Endodermal cell (in vitro differentiated cells): ENCODE measurements at regions not wholly inside any gene's neighbourhood (a gene's known extent, or its start where the extent isn't known, plus 50 kb on each side); places are given as distances from the start of the nearest gene placed in this dataset.

Experiments
- DNase-seq: peaks from one replicate; pipeline ENCODE4 v3.0.0-alpha.2; 2017
- H3K27ac ChIP-seq: 2 replicates; pipeline ENCODE4 v1.5.1; 2013; ENCODE audit warnings: mild to moderate bottlenecking, low read depth, low read length, moderate library complexity
- H3K27me3 ChIP-seq: 2 replicates; pipeline ENCODE4 v1.6.1; 2013; ENCODE audit warnings: mild to moderate bottlenecking, low read length, moderate library complexity; ENCODE audit not compliant: insufficient read depth, control insufficient read depth, poor library complexity, severe bottlenecking
- H3K36me3 ChIP-seq: 2 replicates; pipeline ENCODE4 v1.7.0; 2013; ENCODE audit warnings: mild to moderate bottlenecking, low read length, moderate library complexity; ENCODE audit not compliant: control insufficient read depth, insufficient read depth
- H3K4me1 ChIP-seq: one replicate; pipeline ENCODE4 v1.7.0; 2013; ENCODE audit warnings: low read length; ENCODE audit not compliant: control insufficient read depth, insufficient read depth
- H3K4me3 ChIP-seq: 2 replicates; pipeline ENCODE4 v1.5.1; 2013; ENCODE audit warnings: mild to moderate bottlenecking, low read length, moderate library complexity
- H3K9ac ChIP-seq: 2 replicates; pipeline ENCODE4 v1.6.1; 2013; ENCODE audit warnings: mild to moderate bottlenecking, low read length, moderate library complexity; ENCODE audit not compliant: poor library complexity, severe bottlenecking; ENCODE audit errors: extremely low read depth
- H3K9me3 ChIP-seq: 2 replicates; pipeline ENCODE4 v1.6.1; 2013; ENCODE audit warnings: mild to moderate bottlenecking, low read length, moderate library complexity; ENCODE audit not compliant: control insufficient read depth
- H3K27ac Mint-ChIP-seq: 2 replicates; pipeline ENCODE4 v1.8.0; 2020; ENCODE audit warnings: mixed read lengths
- H3K27me3 Mint-ChIP-seq: 2 replicates; pipeline ENCODE4 v1.8.0; 2021; ENCODE audit warnings: mild to moderate bottlenecking, mixed read lengths; ENCODE audit not compliant: insufficient read depth
- H3K36me3 Mint-ChIP-seq: 2 replicates; pipeline ENCODE4 v1.8.0; 2020; ENCODE audit warnings: low read depth, mixed read lengths
- H3K4me1 Mint-ChIP-seq: 2 replicates; pipeline ENCODE4 v1.8.0; 2020; ENCODE audit warnings: mixed read lengths
- H3K4me3 Mint-ChIP-seq: 2 replicates; pipeline ENCODE4 v1.8.0; 2020; ENCODE audit warnings: mild to moderate bottlenecking, moderate library complexity, mixed read lengths
- H3K9me3 Mint-ChIP-seq: 2 replicates; pipeline ENCODE4 v1.8.0; 2020; ENCODE audit warnings: mild to moderate bottlenecking, mixed read lengths
- CTCF ChIP-seq: fragments of 200-600 bp; sonication (generic); conservative IDR thresholded peaks from 2 replicates; pipeline ENCODE4 v1.5.0; 2021; ENCODE audit warnings: antibody characterized with exemption, mild to moderate bottlenecking
- WGBS, 2 experiments: methylation state at CpG; one replicate each; pipeline versions ENCODE4 v1.1.5 to v1.1.7; 2013; ENCODE audit warnings: missing lambda C conversion rate in 2 of 2, mixed read lengths in 1 of 2; ENCODE audit not compliant: insufficient coverage in 1 of 2, insufficient read length in 1 of 2; 5-methylcytosine and 5-hydroxymethylcytosine counted together

DNA sequence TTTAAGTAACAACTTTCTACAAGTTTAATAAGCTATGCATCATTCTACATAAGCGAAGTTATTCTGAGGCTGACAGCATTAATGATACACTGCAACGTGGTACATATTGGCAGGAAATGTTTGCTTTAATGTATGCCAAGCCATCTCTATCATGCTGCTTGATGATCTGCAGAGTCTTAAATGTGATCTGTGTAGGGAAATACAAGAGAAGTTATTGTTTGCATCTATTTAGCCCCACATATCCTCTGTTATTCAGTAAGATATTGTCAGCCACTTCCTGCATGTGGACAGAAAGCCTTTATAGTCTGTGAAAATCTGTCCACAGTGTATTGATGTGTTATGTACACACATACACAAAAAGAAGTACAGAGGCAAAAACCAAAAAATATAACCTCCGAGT is 193.1 kb upstream of the FREM1 start:
- peaks cover 8% of the 10 kb centered on the region for H3K9me3 ChIP-seq
- WGBS, 2 experiments, result 89 to 91% methylated on average over 2 to 3 of the region's 3 CpGs
- Mint-ChIP-seq H3K27me3 (no peaks in the 10 kb centered on the region), H3K27ac (no peak overlapping the region), H3K4me3 (no peak overlapping the region), H3K36me3 (no peaks in the 10 kb centered on the region), H3K4me1 (peaks cover 9% of the 10 kb centered on the region), H3K9me3 (peaks cover 9% of the 10 kb centered on the region)
- no peaks in the 10 kb centered on the region for H3K27me3 ChIP-seq
- no peak overlapping the region for H3K4me3 ChIP-seq
- no peak for DNase-seq
- H3K36me3 ChIP-seq, result no peaks in the 10 kb centered on the region
- no peak overlapping the region for H3K27ac ChIP-seq
- no peak for TF ChIP-seq CTCF
- H3K9ac ChIP-seq, result no peak overlapping the region
- H3K4me1 ChIP-seq, result no peaks in the 10 kb centered on the region

GRCh38 chr9:15101095-15101494 is 190.9 kb upstream of the FREM1 start:
- no peak overlapping the region for H3K4me3 ChIP-seq
- Mint-ChIP-seq H3K9me3 (no peaks in the 10 kb centered on the region), H3K4me3 (no peak overlapping the region), H3K4me1 (peaks cover 9% of the 10 kb centered on the region), H3K27ac (no peak overlapping the region), H3K27me3 (no peaks in the 10 kb centered on the region), H3K36me3 (no peaks in the 10 kb centered on the region)
- no peaks in the 10 kb centered on the region for H3K9me3 ChIP-seq
- H3K4me1 ChIP-seq, result no peaks in the 10 kb centered on the region
- no peak overlapping the region for H3K27ac ChIP-seq
- WGBS, 2 experiments, result 97 to 100% methylated on average over 7 of the region's 7 CpGs
- no peaks in the 10 kb centered on the region for H3K36me3 ChIP-seq
- no peak for TF ChIP-seq CTCF
- DNase-seq, result no peak
- H3K9ac ChIP-seq, result no peak overlapping the region
- no peaks in the 10 kb centered on the region for H3K27me3 ChIP-seq

DNA sequence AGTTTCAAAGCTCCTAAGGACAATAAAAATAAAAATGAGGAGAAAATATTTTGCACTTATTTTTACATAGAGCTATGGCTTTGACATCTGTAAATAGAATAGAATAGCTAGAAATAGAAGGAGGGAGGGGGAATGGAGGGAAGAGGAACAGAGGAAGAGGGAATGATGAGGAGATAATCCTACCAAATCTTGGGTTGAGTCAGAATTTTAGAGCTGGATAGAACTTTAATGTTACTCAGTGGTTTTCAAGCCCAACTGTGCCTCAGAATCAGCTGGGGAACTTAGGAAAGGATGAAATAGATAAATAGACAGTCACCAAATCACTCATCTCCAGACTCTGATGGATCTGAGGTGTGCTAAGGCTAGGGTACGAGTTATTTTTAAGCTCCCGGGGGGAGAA is 190.3 kb upstream of the FREM1 start:
- Mint-ChIP-seq H3K4me1 (peaks cover 9% of the 10 kb centered on the region), H3K27me3 (no peaks in the 10 kb centered on the region), H3K27ac (no peak overlapping the region), H3K36me3 (no peaks in the 10 kb centered on the region), H3K4me3 (no peak overlapping the region), H3K9me3 (no peaks in the 10 kb centered on the region)
- no peaks in the 10 kb centered on the region for H3K4me1 ChIP-seq
- H3K9me3 ChIP-seq, result no peaks in the 10 kb centered on the region
- H3K27ac ChIP-seq, result no peak overlapping the region
- H3K27me3 ChIP-seq, result no peaks in the 10 kb centered on the region
- H3K9ac ChIP-seq, result no peak overlapping the region
- TF ChIP-seq CTCF, result no peak
- 46 to 50% methylated on average over 2 of the region's 2 CpGs for WGBS, 2 experiments
- H3K4me3 ChIP-seq, result no peak overlapping the region
- no peak for DNase-seq
- H3K36me3 ChIP-seq, result no peaks in the 10 kb centered on the region
